ENCODE measurements at regions not wholly inside any gene's neighbourhood (a gene's known extent, or its start where the extent isn't known, plus 50 kb on each side); places are given as distances from the start of the nearest gene placed in this dataset.

- H3K27ac ChIP-seq = no peak overlapping the region
- peaks cover 3% of the 10 kb centered on the region for H3K9me3 ChIP-seq (ENCODE audit: severe bottlenecking)
- peaks cover 29% of the 10 kb centered on the region for H3K27me3 ChIP-seq (ENCODE audit: insufficient read depth, low read depth, severe bottlenecking)
- no peak for TF ChIP-seq CTCF (IDR thresholded peaks at IDR 0.05; ENCODE audit: low read depth, low read length)
- no peak overlapping the region for H3K4me3 ChIP-seq (ENCODE audit: low read depth, low read length)
- DNase-seq = no peak
- H3K36me3 ChIP-seq = no peaks in the 10 kb centered on the region
These were observed 143.8 kb upstream of the RPS6KA3 start for GRCh38 chrX:20410540-20410939.

GRCh38 chrX:20409991-20410390 lies 143.3 kb upstream of the RPS6KA3 start:
- no peaks in the 10 kb centered on the region for H3K36me3 ChIP-seq
- TF ChIP-seq CTCF (IDR thresholded peaks at IDR 0.05; ENCODE audit: low read depth, low read length) = no peak
- DNase-seq = no peak
- peaks cover 25% of the 10 kb centered on the region for H3K27me3 ChIP-seq (ENCODE audit: insufficient read depth, low read depth, severe bottlenecking)
- H3K9me3 ChIP-seq (ENCODE audit: severe bottlenecking) = peaks cover 3% of the 10 kb centered on the region
- H3K27ac ChIP-seq = no peak overlapping the region
- no peak overlapping the region for H3K4me3 ChIP-seq (ENCODE audit: low read depth, low read length)

GRCh38 chrX:20402956-20403355 lies 136.2 kb upstream of the RPS6KA3 start:
- no peak for DNase-seq
- Histone ChIP-seq H3K27me3 (ENCODE audit: insufficient read depth, low read depth, severe bottlenecking) (no peaks in the 10 kb centered on the region), H3K9me3 (ENCODE audit: severe bottlenecking) (peaks cover 3% of the 10 kb centered on the region), H3K36me3 (no peaks in the 10 kb centered on the region), H3K4me3 (ENCODE audit: low read depth, low read length) (no peak overlapping the region), H3K27ac (no peak overlapping the region)
- TF ChIP-seq CTCF (IDR thresholded peaks at IDR 0.05; ENCODE audit: low read depth, low read length) = no peak

- H3K27me3 ChIP-seq (ENCODE audit: insufficient read depth, low read depth, severe bottlenecking) = peaks cover 5% of the 10 kb centered on the region
These were observed 133.2 kb upstream of the RPS6KA3 start for GRCh38 chrX:20399728-20400414.

GRCh38 chrX:20397587-20397986 lies 130.9 kb upstream of the RPS6KA3 start:
- Histone ChIP-seq H3K27ac (no peak overlapping the region), H3K36me3 (no peaks in the 10 kb centered on the region), H3K27me3 (ENCODE audit: insufficient read depth, low read depth, severe bottlenecking) (peaks cover 14% of the 10 kb centered on the region), H3K9me3 (ENCODE audit: severe bottlenecking) (no peaks in the 10 kb centered on the region), H3K4me3 (ENCODE audit: low read depth, low read length) (no peak overlapping the region)
- DNase-seq = no peak
- no peak for TF ChIP-seq CTCF (IDR thresholded peaks at IDR 0.05; ENCODE audit: low read depth, low read length)

More at GRCh38 chrX:20399728-20400414, 133.2 kb upstream of the RPS6KA3 start:
- no peak overlapping the region for H3K27ac ChIP-seq
- H3K4me3 ChIP-seq (ENCODE audit: low read depth, low read length) = no peak overlapping the region
- H3K36me3 ChIP-seq = no peaks in the 10 kb centered on the region
- no peaks in the 10 kb centered on the region for H3K9me3 ChIP-seq (ENCODE audit: severe bottlenecking)
- no peak for DNase-seq
- TF ChIP-seq CTCF (IDR thresholded peaks at IDR 0.05; ENCODE audit: low read depth, low read length) = no peak

- H3K9me3 ChIP-seq (ENCODE audit: severe bottlenecking) = no peaks in the 10 kb centered on the region
- DNase-seq = no peak
- no peak overlapping the region for H3K4me3 ChIP-seq (ENCODE audit: low read depth, low read length)
- no peak overlapping the region for H3K27ac ChIP-seq
- no peak for TF ChIP-seq CTCF (IDR thresholded peaks at IDR 0.05; ENCODE audit: low read depth, low read length)
- peaks cover 14% of the 10 kb centered on the region for H3K27me3 ChIP-seq (ENCODE audit: insufficient read depth, low read depth, severe bottlenecking)
- no peaks in the 10 kb centered on the region for H3K36me3 ChIP-seq
These were observed 127.7 kb upstream of the RPS6KA3 start for GRCh38 chrX:20394451-20394850.

Data from WERI-Rb-1 (cell line).